ENCODE measurements at regions not wholly inside any gene's neighbourhood (a gene's known extent, or its start where the extent isn't known, plus 50 kb on each side); places are given as distances from the start of the nearest gene placed in this dataset.

- no peak for DNase-seq
These were observed 180.9 kb downstream of the SUCNR1 start for GRCh38 chr3:152054315-152054714.

- no peak for DNase-seq
These were observed 182.6 kb downstream of the SUCNR1 start for GRCh38 chr3:152056073-152056472.

GRCh38 chr3:152056481-152056880 is 183.0 kb downstream of the SUCNR1 start:
- DNase-seq = no peak

- DNase-seq = no peak
These were observed 183.5 kb downstream of the SUCNR1 start for GRCh38 chr3:152056987-152057386.

GRCh38 chr3:152058856-152059255 is 185.4 kb downstream of the SUCNR1 start:
- DNase-seq = no peak

GRCh38 chr3:152060701-152061100 is 187.3 kb downstream of the SUCNR1 start:
- no peak for DNase-seq

- no peak for DNase-seq
These were observed 187.9 kb downstream of the SUCNR1 start for GRCh38 chr3:152061296-152061695.

- no peak for DNase-seq
These were observed 196.4 kb downstream of the SUCNR1 start for GRCh38 chr3:152069871-152070270.

- no peak for DNase-seq
These were observed 197.4 kb upstream of the MBNL1 start for GRCh38 chr3:152071315-152071714.

- no peak for DNase-seq
These were observed 196.8 kb upstream of the MBNL1 start for GRCh38 chr3:152071924-152072323.

- DNase-seq = no peak
These were observed 195.5 kb upstream of the MBNL1 start for GRCh38 chr3:152073267-152073666.

- DNase-seq = no peak
These were observed 192.6 kb upstream of the MBNL1 start for GRCh38 chr3:152076148-152076547.

- no peak for DNase-seq
These were observed 188.7 kb upstream of the MBNL1 start for GRCh38 chr3:152079980-152080379.

GRCh38 chr3:152083135-152083534 is 185.6 kb upstream of the MBNL1 start:
- DNase-seq = no peak

GRCh38 chr3:152084441-152085158 is 184.1 kb upstream of the MBNL1 start:
- no peak for DNase-seq

GRCh38 chr3:152087153-152087552 is 181.6 kb upstream of the MBNL1 start:
- no peak for DNase-seq

GRCh38 chr3:152089528-152089927 is 179.2 kb upstream of the MBNL1 start:
- no peak for DNase-seq

GRCh38 chr3:152091725-152092124 is 177.0 kb upstream of the MBNL1 start:
- no peak for DNase-seq

GRCh38 chr3:152093901-152094300 is 174.8 kb upstream of the MBNL1 start:
- DNase-seq = no peak

GRCh38 chr3:152094406-152094805 is 174.3 kb upstream of the MBNL1 start:
- DNase-seq = no peak

- DNase-seq = no peak
These were observed 173.3 kb upstream of the MBNL1 start for GRCh38 chr3:152095472-152095871.

- no peak for DNase-seq
These were observed 172.3 kb upstream of the MBNL1 start for GRCh38 chr3:152096280-152096906.

- DNase-seq = no peak
These were observed 171.6 kb upstream of the MBNL1 start for GRCh38 chr3:152097120-152097519.

- DNase-seq = no peak
These were observed 171.0 kb upstream of the MBNL1 start for GRCh38 chr3:152097770-152098169.
